Right atrium auricular region (tissue), 2 donors: ENCODE measurements at regions not wholly inside any gene's neighbourhood (a gene's known extent, or its start where the extent isn't known, plus 50 kb on each side); places are given as distances from the start of the nearest gene placed in this dataset.
A peak's percentile ranks its signal among the peaks of the same experiment; 100 is the strongest.

ENCODE experiments used
- DNase-seq: peaks from one replicate; pipeline ENCODE4 v3.0.0-alpha.2; 2019; ENCODE audit warnings: low spot score
- H3K27ac ChIP-seq, 2 donors: fragments of 200-600 bp; sonication (generic); 1 replicate in 1 of 2; 2 replicates in 1 of 2; pipeline ENCODE4 v1.5.1; 2016 to 2019
- H3K27me3 ChIP-seq, 2 donors: fragments of 200-600 bp; sonication (generic); one replicate each; pipeline versions ENCODE4 v1.5.1 to v1.6.0; 2017 to 2019
- H3K36me3 ChIP-seq: fragments of 200-600 bp; sonication (generic); one replicate; pipeline ENCODE4 v1.5.1; 2016
- H3K4me1 ChIP-seq, 2 donors: fragments of 200-600 bp; sonication (generic); one replicate each; pipeline versions ENCODE4 v1.5.1 to v1.6.0; 2017 to 2019
- H3K4me3 ChIP-seq, 2 donors: fragments of 200-600 bp; sonication (generic); 1 replicate in 1 of 2; 2 replicates in 1 of 2; pipeline ENCODE4 v1.5.1; 2017 to 2019; ENCODE audit warnings: mild to moderate bottlenecking in 1 of 2, moderate library complexity in 1 of 2
- H3K9me3 ChIP-seq, 2 donors: fragments of 200-600 bp; sonication (generic); one replicate each; pipeline ENCODE4 v1.5.1; 2019
- CTCF ChIP-seq, 2 donors: fragments of 200-600 bp; sonication (generic); IDR thresholded peaks; one replicate each; pipeline ENCODE4 v1.5.1; 2019; ENCODE audit warnings: antibody characterized with exemption in 2 of 2

- peaks cover 0 to 20% of the 10 kb centered on the region in 2 donors for H3K4me1 ChIP-seq
- no peak for DNase-seq
- H3K4me3 ChIP-seq, result no peak overlapping the region
- no peaks in the 10 kb centered on the region for H3K9me3 ChIP-seq
- no peaks in the 10 kb centered on the region for H3K36me3 ChIP-seq
- no peak overlapping the region for H3K27ac ChIP-seq
- TF ChIP-seq CTCF (IDR thresholded peaks at IDR 0.05), result no peak
- H3K27me3 ChIP-seq, result no peaks in the 10 kb centered on the region
Observed at GRCh38 chr21:15119486-15119885, 54.7 kb upstream of the NRIP1 start.

- peak overlapping the region; percentile 54 to 84 for H3K27ac ChIP-seq
- DNase-seq, result no peak
Observed at GRCh38 chr21:15121097-15121654, 56.4 kb upstream of the NRIP1 start.

GRCh38 chr21:15121655-15122120 is 56.9 kb upstream of the NRIP1 start:
- peaks cover 0 to 20% of the 10 kb centered on the region in 2 donors for H3K4me1 ChIP-seq
- H3K36me3 ChIP-seq, result no peaks in the 10 kb centered on the region
- peak overlapping the region; percentile 54 to 84 for H3K27ac ChIP-seq
- peak overlapping the region in 1 of 2 donors; percentile 17 for H3K4me3 ChIP-seq
- no peak for TF ChIP-seq CTCF (IDR thresholded peaks at IDR 0.05)
- H3K27me3 ChIP-seq, result no peaks in the 10 kb centered on the region
- H3K9me3 ChIP-seq, result no peaks in the 10 kb centered on the region
- DNase-seq, result no peak

More at GRCh38 chr21:15121097-15121654, 56.4 kb upstream of the NRIP1 start:
- Histone ChIP-seq H3K4me1 (peaks cover 0 to 20% of the 10 kb centered on the region in 2 donors), H3K36me3 (no peaks in the 10 kb centered on the region), H3K4me3 (peak overlapping the region in 1 of 2 donors; percentile 17), H3K27me3 (no peaks in the 10 kb centered on the region), H3K9me3 (no peaks in the 10 kb centered on the region)
- TF ChIP-seq CTCF (IDR thresholded peaks at IDR 0.05), result no peak

- Histone ChIP-seq H3K4me3 (no peak overlapping the region), H3K27ac (peak overlapping the region; percentile 54 to 84)
Observed at GRCh38 chr21:15122241-15122640, 57.4 kb upstream of the NRIP1 start.

GRCh38 chr21:15124731-15125130 is 59.9 kb upstream of the NRIP1 start:
- Histone ChIP-seq H3K9me3 (no peaks in the 10 kb centered on the region), H3K27me3 (no peaks in the 10 kb centered on the region), H3K4me1 (peaks cover 0 to 20% of the 10 kb centered on the region in 2 donors), H3K4me3 (no peak overlapping the region), H3K27ac (no peak overlapping the region), H3K36me3 (no peaks in the 10 kb centered on the region)
- no peak for TF ChIP-seq CTCF (IDR thresholded peaks at IDR 0.05)
- DNase-seq, result no peak

More at GRCh38 chr21:15122241-15122640, 57.4 kb upstream of the NRIP1 start:
- Histone ChIP-seq H3K9me3 (no peaks in the 10 kb centered on the region), H3K4me1 (peaks cover 0 to 20% of the 10 kb centered on the region in 2 donors), H3K27me3 (no peaks in the 10 kb centered on the region), H3K36me3 (no peaks in the 10 kb centered on the region)
- DNase-seq, result no peak
- TF ChIP-seq CTCF (IDR thresholded peaks at IDR 0.05), result no peak

GRCh38 chr21:15126948-15127347 is 62.1 kb upstream of the NRIP1 start:
- peaks cover 0 to 10% of the 10 kb centered on the region in 2 donors for H3K4me1 ChIP-seq
- H3K36me3 ChIP-seq, result no peaks in the 10 kb centered on the region
- DNase-seq, result no peak
- H3K27me3 ChIP-seq, result no peaks in the 10 kb centered on the region
- H3K27ac ChIP-seq, result no peak overlapping the region
- H3K4me3 ChIP-seq, result no peak overlapping the region
- no peak for TF ChIP-seq CTCF (IDR thresholded peaks at IDR 0.05)
- H3K9me3 ChIP-seq, result no peaks in the 10 kb centered on the region
